Activated CD4-positive, alpha-beta memory T cell treated with anti-CD3 and anti-CD28 coated beads, Interleukin-2, amount 10 ng/mL, durations not matched to agents 7 days and 5 days (primary cell): ENCODE measurements at regions not wholly inside any gene's neighbourhood (a gene's known extent, or its start where the extent isn't known, plus 50 kb on each side); places are given as distances from the start of the nearest gene placed in this dataset.

ENCODE experiments used
- CTCF ChIA-PET: fragments of 350-600 bp; sonication (Branson Sonifier 250); formaldehyde crosslinking; loops from one replicate; lab custom pipeline; 2021; ENCODE audit warnings: antibody characterized with exemption, inconsistent platforms; lab: Charles Lee
- POLR2A ChIA-PET: fragments of 350-600 bp; sonication (Branson Sonifier 250); formaldehyde crosslinking; loops from one replicate; lab custom pipeline; 2021; ENCODE audit warnings: antibody characterized with exemption; lab: Charles Lee
- DNase-seq: peaks from one replicate; pipeline ENCODE4 v3.0.0-alpha.2; 2020
- H3K27ac Mint-ChIP-seq: one replicate; pipeline ENCODE4 v1.8.0; 2021; ENCODE audit warnings: mild to moderate bottlenecking, mixed read lengths
- H3K27me3 Mint-ChIP-seq: one replicate; pipeline ENCODE4 v1.8.0; 2021; ENCODE audit warnings: mixed read lengths
- H3K36me3 Mint-ChIP-seq: one replicate; pipeline ENCODE4 v1.8.0; 2021; ENCODE audit warnings: low read depth, mixed read lengths
- H3K4me1 Mint-ChIP-seq: one replicate; pipeline ENCODE4 v1.8.0; 2021; ENCODE audit warnings: mixed read lengths
- H3K4me3 Mint-ChIP-seq: one replicate; pipeline ENCODE4 v1.8.0; 2021; ENCODE audit warnings: mild to moderate bottlenecking, mixed read lengths
- H3K9me3 Mint-ChIP-seq: one replicate; pipeline ENCODE4 v1.8.0; 2021; ENCODE audit warnings: mixed read lengths

GRCh38 chr10:130761032-130761575 lies 550.4 kb downstream of the TCERG1L start:
- H3K27ac Mint-ChIP-seq = no peak overlapping the region
- ChIA-PET POLR2A (no interaction called here), CTCF (no interaction called here)
- peaks cover 36% of the 10 kb centered on the region for H3K9me3 Mint-ChIP-seq
- H3K27me3 Mint-ChIP-seq = no peaks in the 10 kb centered on the region
- no peaks in the 10 kb centered on the region for H3K4me1 Mint-ChIP-seq
- no peak overlapping the region for H3K4me3 Mint-ChIP-seq
- DNase-seq = no peak
- no peaks in the 10 kb centered on the region for H3K36me3 Mint-ChIP-seq

GRCh38 chr10:130761788-130762301 lies 549.7 kb downstream of the TCERG1L start:
- ChIA-PET CTCF (no interaction called here), POLR2A (no interaction called here)
- H3K4me1 Mint-ChIP-seq = no peaks in the 10 kb centered on the region
- no peaks in the 10 kb centered on the region for H3K36me3 Mint-ChIP-seq
- no peak overlapping the region for H3K4me3 Mint-ChIP-seq
- no peak overlapping the region for H3K27ac Mint-ChIP-seq
- DNase-seq = no peak
- H3K27me3 Mint-ChIP-seq = no peaks in the 10 kb centered on the region
- H3K9me3 Mint-ChIP-seq = peaks cover 33% of the 10 kb centered on the region

GRCh38 chr10:130762491-130762890 lies 549.0 kb downstream of the TCERG1L start:
- no peak overlapping the region for H3K27ac Mint-ChIP-seq
- no peak for DNase-seq
- ChIA-PET CTCF (no interaction called here), POLR2A (no interaction called here)
- no peaks in the 10 kb centered on the region for H3K4me1 Mint-ChIP-seq
- H3K9me3 Mint-ChIP-seq = peaks cover 33% of the 10 kb centered on the region
- no peaks in the 10 kb centered on the region for H3K36me3 Mint-ChIP-seq
- H3K4me3 Mint-ChIP-seq = no peak overlapping the region
- H3K27me3 Mint-ChIP-seq = no peaks in the 10 kb centered on the region

GRCh38 chr10:130763071-130763470 lies 548.5 kb downstream of the TCERG1L start:
- H3K27ac Mint-ChIP-seq = no peak overlapping the region
- H3K4me3 Mint-ChIP-seq = no peak overlapping the region
- peaks cover 34% of the 10 kb centered on the region for H3K9me3 Mint-ChIP-seq
- H3K36me3 Mint-ChIP-seq = no peaks in the 10 kb centered on the region
- CTCF ChIA-PET = no interaction called here
- DNase-seq = no peak
- H3K27me3 Mint-ChIP-seq = no peaks in the 10 kb centered on the region
- POLR2A ChIA-PET = no interaction called here
- H3K4me1 Mint-ChIP-seq = no peaks in the 10 kb centered on the region

DNA sequence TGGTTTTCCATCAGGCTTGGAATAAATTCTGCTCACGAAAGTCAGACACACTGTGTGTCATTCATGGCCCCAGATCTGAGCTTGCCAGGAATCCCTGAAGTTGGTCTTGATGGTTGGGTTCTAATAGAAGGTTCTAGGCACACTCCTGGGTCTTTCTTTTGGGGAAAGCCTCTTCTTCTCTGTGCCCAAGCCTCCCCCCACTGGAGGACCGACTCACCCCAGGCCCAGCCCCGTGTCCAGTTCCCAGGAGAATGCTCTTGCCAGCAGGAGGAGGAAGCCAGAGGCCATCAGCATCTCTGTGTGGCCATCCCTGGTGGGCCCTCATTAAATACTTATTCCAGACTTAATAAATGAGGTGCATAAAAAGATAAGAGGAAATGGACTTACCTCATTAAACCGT lies 548.0 kb downstream of the TCERG1L start:
- H3K4me3 Mint-ChIP-seq = no peak overlapping the region
- no peaks in the 10 kb centered on the region for H3K36me3 Mint-ChIP-seq
- ChIA-PET POLR2A (no interaction called here), CTCF (no interaction called here)
- DNase-seq = no peak
- no peaks in the 10 kb centered on the region for H3K4me1 Mint-ChIP-seq
- no peaks in the 10 kb centered on the region for H3K27me3 Mint-ChIP-seq
- no peak overlapping the region for H3K27ac Mint-ChIP-seq
- peaks cover 36% of the 10 kb centered on the region for H3K9me3 Mint-ChIP-seq

DNA sequence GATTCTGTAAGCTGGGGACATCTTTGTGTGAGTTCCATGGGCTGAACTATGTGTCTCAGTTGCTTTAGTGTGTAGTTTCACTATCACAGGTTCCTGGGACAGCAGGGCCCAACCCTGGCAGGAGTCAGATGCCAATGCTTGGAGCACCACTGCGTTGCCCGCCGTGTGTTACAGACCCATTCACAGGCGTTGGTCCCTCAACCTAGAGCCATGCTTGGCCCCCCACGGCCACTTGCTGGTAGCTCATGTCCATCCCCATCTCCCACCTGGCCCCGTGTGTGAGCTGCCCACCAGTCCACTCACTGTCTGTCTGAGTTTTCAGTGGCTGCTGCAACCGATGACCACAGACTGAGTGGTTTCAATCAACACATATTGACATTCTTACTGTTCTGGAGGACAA lies 546.9 kb downstream of the TCERG1L start:
- Mint-ChIP-seq H3K27me3 (no peaks in the 10 kb centered on the region), H3K4me1 (no peaks in the 10 kb centered on the region), H3K36me3 (no peaks in the 10 kb centered on the region), H3K4me3 (no peak overlapping the region), H3K27ac (no peak overlapping the region), H3K9me3 (peaks cover 37% of the 10 kb centered on the region)
- CTCF ChIA-PET = no interaction called here
- POLR2A ChIA-PET = no interaction called here
- no peak for DNase-seq

DNA sequence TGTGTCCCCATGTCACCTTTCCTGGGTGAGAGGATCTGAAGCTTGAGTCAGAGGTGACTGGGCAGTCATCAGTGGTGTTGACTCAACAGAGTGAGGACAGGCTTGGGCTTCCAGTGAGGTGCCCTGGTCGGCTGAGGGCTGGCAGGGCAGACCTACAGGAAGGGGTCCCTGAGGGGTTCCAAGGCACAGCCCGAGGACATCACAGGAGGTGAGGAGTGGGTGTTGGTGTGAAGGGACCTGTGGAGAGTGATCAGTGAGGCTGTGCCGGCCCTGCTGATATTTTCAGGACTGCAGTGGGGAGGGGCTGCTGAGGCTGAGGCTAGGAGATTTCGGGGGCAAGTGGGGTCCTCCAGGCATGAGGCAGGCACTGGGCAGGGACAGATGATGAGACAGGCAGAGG lies 545.5 kb downstream of the TCERG1L start:
- Mint-ChIP-seq H3K27me3 (no peaks in the 10 kb centered on the region), H3K9me3 (peaks cover 37% of the 10 kb centered on the region), H3K4me1 (no peaks in the 10 kb centered on the region), H3K36me3 (no peaks in the 10 kb centered on the region), H3K4me3 (no peak overlapping the region), H3K27ac (no peak overlapping the region)
- ChIA-PET POLR2A (no interaction called here), CTCF (no interaction called here)
- DNase-seq = no peak

GRCh38 chr10:130767116-130767730 lies 544.3 kb downstream of the TCERG1L start:
- H3K4me3 Mint-ChIP-seq = no peak overlapping the region
- ChIA-PET POLR2A (no interaction called here), CTCF (no interaction called here)
- H3K4me1 Mint-ChIP-seq = no peaks in the 10 kb centered on the region
- H3K36me3 Mint-ChIP-seq = no peaks in the 10 kb centered on the region
- H3K9me3 Mint-ChIP-seq = peaks cover 34% of the 10 kb centered on the region
- H3K27me3 Mint-ChIP-seq = no peaks in the 10 kb centered on the region
- no peak overlapping the region for H3K27ac Mint-ChIP-seq
- no peak for DNase-seq

DNA sequence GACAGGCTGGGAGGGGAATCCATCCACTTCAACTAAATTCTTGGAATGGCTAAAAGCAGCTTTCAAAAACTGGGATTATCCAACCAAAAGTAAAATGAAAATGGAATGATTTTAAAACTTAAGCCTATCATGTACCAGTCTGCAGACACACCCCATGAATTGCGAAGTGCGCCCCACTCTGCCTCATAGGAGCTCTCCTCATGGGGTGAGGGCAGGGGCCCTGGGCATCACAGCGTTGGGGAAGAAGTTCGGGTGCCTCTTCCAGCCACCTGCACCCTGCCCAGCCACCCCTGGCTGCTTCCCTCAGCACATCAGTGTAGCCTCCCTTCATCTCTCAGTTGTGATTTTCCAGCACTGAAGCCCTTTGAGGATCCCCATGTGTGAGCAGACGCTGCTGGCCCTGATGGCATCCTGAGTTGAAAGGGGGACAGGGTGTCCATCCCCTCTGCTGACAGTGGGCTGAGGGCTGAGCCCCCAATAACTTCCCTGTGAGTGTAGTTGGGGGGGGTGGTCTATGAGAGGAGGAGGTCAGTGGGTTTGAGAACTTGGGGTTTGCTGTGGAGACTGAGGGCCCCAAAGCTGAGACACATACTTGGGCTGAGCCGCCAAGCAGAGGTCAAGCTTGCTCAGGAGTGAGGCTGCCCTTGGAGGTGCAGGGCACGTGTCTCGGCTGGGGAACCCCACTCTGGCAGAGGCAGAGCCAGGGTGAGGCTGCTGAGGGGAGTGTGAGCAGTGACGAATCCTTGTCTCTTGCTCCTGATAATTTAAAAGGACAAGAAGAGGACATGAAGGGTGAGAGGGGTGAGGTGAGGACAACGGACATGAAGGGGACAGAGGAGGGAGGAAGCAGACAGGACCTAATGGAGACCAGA lies 542.1 kb downstream of the TCERG1L start:
- Mint-ChIP-seq H3K4me3 (no peak overlapping the region), H3K36me3 (no peaks in the 10 kb centered on the region), H3K9me3 (peaks cover 24% of the 10 kb centered on the region), H3K27ac (no peak overlapping the region), H3K27me3 (no peaks in the 10 kb centered on the region), H3K4me1 (no peaks in the 10 kb centered on the region)
- ChIA-PET POLR2A (no interaction called here), CTCF (no interaction called here)
- DNase-seq = no peak

DNA sequence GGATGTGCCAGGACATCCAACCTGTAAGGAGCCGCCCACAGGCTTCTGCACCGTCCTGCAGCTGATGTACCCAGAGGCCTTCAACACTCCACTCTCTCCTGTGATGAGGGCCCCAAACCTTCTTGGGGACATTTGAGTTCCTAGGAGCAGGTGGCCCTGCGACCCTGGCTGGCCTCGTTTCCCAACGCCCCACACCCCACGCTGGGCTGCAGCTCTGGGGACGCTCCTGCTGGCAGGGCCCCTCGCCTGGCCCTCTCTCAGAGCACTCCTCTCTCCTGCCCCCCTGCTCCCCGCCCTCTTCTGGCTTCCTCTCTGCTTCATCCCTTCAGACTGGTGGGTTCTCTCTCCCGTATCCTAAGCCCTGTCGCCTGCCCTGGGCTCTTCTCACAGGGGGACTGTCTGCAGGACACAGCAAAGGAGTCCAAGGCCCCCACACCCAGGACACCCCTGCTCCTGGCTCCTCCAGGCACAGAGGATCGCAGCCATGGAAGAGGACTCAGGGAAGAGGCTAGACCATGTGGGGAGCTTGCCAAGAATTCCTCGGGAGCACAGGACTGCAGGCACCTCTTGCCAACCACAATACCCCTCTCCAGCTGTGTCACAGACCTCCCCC lies 541.4 kb downstream of the TCERG1L start:
- H3K4me1 Mint-ChIP-seq = no peaks in the 10 kb centered on the region
- H3K4me3 Mint-ChIP-seq = no peak overlapping the region
- CTCF ChIA-PET = no interaction called here
- no peak for DNase-seq
- H3K9me3 Mint-ChIP-seq = peaks cover 23% of the 10 kb centered on the region
- no peaks in the 10 kb centered on the region for H3K36me3 Mint-ChIP-seq
- H3K27me3 Mint-ChIP-seq = no peaks in the 10 kb centered on the region
- POLR2A ChIA-PET = no interaction called here
- no peak overlapping the region for H3K27ac Mint-ChIP-seq

- no peak overlapping the region for H3K4me3 Mint-ChIP-seq
- H3K36me3 Mint-ChIP-seq = no peaks in the 10 kb centered on the region
- POLR2A ChIA-PET = no interaction called here
- H3K27me3 Mint-ChIP-seq = no peaks in the 10 kb centered on the region
- H3K27ac Mint-ChIP-seq = no peak overlapping the region
- H3K9me3 Mint-ChIP-seq = peaks cover 19% of the 10 kb centered on the region
- CTCF ChIA-PET = no interaction called here
- no peak for DNase-seq
- no peaks in the 10 kb centered on the region for H3K4me1 Mint-ChIP-seq
These were observed 540.0 kb downstream of the TCERG1L start for GRCh38 chr10:130771491-130771946.

GRCh38 chr10:130772056-130772455 lies 539.5 kb downstream of the TCERG1L start:
- CTCF ChIA-PET = no interaction called here

GRCh38 chr10:130772676-130773075 lies 538.8 kb downstream of the TCERG1L start:
- ChIA-PET POLR2A (no interaction called here), CTCF (no interaction called here)
- H3K4me1 Mint-ChIP-seq = no peaks in the 10 kb centered on the region
- no peaks in the 10 kb centered on the region for H3K36me3 Mint-ChIP-seq
- H3K9me3 Mint-ChIP-seq = peaks cover 18% of the 10 kb centered on the region
- DNase-seq = no peak
- H3K4me3 Mint-ChIP-seq = no peak overlapping the region
- no peaks in the 10 kb centered on the region for H3K27me3 Mint-ChIP-seq
- no peak overlapping the region for H3K27ac Mint-ChIP-seq

More at GRCh38 chr10:130772056-130772455, 539.5 kb downstream of the TCERG1L start:
- POLR2A ChIA-PET = no interaction called here
- no peak for DNase-seq
- H3K4me1 Mint-ChIP-seq = no peaks in the 10 kb centered on the region
- peaks cover 19% of the 10 kb centered on the region for H3K9me3 Mint-ChIP-seq
- no peaks in the 10 kb centered on the region for H3K36me3 Mint-ChIP-seq
- no peak overlapping the region for H3K27ac Mint-ChIP-seq
- no peaks in the 10 kb centered on the region for H3K27me3 Mint-ChIP-seq
- H3K4me3 Mint-ChIP-seq = no peak overlapping the region
